Ishikawa (cell line): ENCODE measurements at regions not wholly inside any gene's neighbourhood (a gene's known extent, or its start where the extent isn't known, plus 50 kb on each side); places are given as distances from the start of the nearest gene placed in this dataset.

Source experiments
- EP300 ChIP-seq: IDR thresholded peaks from 2 replicates; pipeline ENCODE4 v1.6.1; 2012; ENCODE audit warnings: borderline replicate concordance
- FOXM1 ChIP-seq: IDR thresholded peaks from 2 replicates; pipeline ENCODE4 v1.6.1; 2012; ENCODE audit warnings: low read depth, borderline replicate concordance
- RAD21 ChIP-seq: IDR thresholded peaks from 2 replicates; pipeline ENCODE4 v1.6.1; 2012; ENCODE audit warnings: low read depth
- TAF1 ChIP-seq: IDR thresholded peaks from 2 replicates; pipeline ENCODE4 v1.6.1; 2012; ENCODE audit warnings: low read depth, mild to moderate bottlenecking
- TEAD4 ChIP-seq: IDR thresholded peaks from 2 replicates; pipeline ENCODE4 v1.6.1; 2012
- YY1 ChIP-seq: IDR thresholded peaks from 2 replicates; pipeline ENCODE4 v1.6.1; 2012; ENCODE audit warnings: low read depth

DNA sequence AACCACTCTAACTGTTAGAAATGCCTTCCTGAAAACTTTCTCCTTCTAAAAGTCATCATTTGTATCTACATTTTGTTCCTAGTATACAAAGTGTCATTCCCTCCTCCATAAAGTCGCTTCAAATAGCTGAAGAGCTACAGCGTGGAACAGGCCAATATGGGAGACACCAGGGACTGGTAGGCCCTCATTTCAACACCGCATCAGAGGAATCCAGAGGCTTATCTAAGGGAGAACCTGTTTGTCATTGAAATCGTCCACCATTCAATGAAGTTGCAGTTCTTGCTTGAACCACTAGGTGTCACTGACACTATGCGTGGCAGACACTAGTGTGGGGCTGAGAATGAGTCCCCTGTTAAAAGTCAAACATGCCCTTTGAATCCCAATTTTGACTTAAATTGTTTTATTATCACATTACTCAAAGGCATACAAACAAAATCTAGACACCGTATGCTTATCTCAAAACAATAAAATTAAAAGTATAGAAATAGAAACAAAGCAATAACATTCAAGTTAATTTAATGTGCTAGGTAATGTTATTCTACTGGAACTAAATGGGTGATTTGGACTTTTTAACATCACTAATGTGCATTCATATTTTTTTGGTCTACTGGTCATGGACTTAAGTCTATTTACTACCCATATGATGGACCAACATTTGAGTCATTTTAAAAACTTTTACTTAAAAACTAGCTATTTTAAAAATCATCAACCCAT lies 182.3 kb downstream of the FCRL5 start:
- peak; percentile 69 for TF ChIP-seq RAD21
- no peak for TF ChIP-seq EP300
- no peak for TF ChIP-seq FOXM1
- no peak for TF ChIP-seq YY1
- TF ChIP-seq TAF1, result no peak
- no peak for TF ChIP-seq TEAD4
